HL-60 (cell line): ENCODE measurements at regions not wholly inside any gene's neighbourhood (a gene's known extent, or its start where the extent isn't known, plus 50 kb on each side); places are given as distances from the start of the nearest gene placed in this dataset.

Experiments used
- GABPA ChIP-seq: IDR thresholded peaks from 2 replicates; pipeline ENCODE4 v1.6.1; 2012; ENCODE audit warnings: low read depth
- POLR2AphosphoS5 ChIP-seq: IDR thresholded peaks from 2 replicates; pipeline ENCODE4 v1.6.1; 2012; ENCODE audit warnings: low read depth
- TF ChIP-seq, protein P1 (sequence below): IDR thresholded peaks from one replicate; pipeline ENCODE4 v1.5.1; 2011; ENCODE audit warnings: low read length, control low read depth, inconsistent platforms; ENCODE audit not compliant: insufficient read depth
- TF ChIP-seq, protein P2 (sequence below): IDR thresholded peaks from 2 replicates; pipeline ENCODE4 v1.6.1; 2012; ENCODE audit warnings: low read depth; ENCODE audit not compliant: insufficient replicate concordance

DNA sequence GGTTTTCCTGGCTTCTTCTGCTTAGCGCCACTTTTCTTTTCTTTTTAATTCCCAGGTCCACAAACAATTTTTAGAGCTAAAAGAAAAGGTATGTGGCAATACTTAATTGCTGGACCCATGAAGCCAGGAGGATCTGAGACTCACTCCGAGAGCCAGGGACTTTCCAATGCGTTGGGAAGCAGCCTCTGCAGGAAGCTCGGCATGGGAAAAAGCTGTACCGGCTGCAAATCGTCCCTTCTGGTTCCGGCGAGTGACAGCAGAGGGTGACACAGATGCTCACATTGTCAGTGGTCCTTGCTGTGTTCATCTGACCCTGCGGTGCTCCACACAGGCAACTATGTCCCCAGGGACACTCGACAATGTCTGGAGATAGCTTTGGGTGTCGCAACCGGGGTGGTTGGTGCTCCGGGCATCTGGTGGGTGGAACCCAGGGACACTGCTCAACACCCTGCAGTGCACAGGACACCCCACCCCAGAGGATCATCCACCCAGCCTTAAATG is 164.0 kb downstream of the PRKX start:
- TF ChIP-seq POLR2AphosphoS5 (no peak), GABPA (no peak)
- TF ChIP-seq, protein P1, sequence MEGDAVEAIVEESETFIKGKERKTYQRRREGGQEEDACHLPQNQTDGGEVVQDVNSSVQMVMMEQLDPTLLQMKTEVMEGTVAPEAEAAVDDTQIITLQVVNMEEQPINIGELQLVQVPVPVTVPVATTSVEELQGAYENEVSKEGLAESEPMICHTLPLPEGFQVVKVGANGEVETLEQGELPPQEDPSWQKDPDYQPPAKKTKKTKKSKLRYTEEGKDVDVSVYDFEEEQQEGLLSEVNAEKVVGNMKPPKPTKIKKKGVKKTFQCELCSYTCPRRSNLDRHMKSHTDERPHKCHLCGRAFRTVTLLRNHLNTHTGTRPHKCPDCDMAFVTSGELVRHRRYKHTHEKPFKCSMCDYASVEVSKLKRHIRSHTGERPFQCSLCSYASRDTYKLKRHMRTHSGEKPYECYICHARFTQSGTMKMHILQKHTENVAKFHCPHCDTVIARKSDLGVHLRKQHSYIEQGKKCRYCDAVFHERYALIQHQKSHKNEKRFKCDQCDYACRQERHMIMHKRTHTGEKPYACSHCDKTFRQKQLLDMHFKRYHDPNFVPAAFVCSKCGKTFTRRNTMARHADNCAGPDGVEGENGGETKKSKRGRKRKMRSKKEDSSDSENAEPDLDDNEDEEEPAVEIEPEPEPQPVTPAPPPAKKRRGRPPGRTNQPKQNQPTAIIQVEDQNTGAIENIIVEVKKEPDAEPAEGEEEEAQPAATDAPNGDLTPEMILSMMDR = no peak
- TF ChIP-seq, protein P2, sequence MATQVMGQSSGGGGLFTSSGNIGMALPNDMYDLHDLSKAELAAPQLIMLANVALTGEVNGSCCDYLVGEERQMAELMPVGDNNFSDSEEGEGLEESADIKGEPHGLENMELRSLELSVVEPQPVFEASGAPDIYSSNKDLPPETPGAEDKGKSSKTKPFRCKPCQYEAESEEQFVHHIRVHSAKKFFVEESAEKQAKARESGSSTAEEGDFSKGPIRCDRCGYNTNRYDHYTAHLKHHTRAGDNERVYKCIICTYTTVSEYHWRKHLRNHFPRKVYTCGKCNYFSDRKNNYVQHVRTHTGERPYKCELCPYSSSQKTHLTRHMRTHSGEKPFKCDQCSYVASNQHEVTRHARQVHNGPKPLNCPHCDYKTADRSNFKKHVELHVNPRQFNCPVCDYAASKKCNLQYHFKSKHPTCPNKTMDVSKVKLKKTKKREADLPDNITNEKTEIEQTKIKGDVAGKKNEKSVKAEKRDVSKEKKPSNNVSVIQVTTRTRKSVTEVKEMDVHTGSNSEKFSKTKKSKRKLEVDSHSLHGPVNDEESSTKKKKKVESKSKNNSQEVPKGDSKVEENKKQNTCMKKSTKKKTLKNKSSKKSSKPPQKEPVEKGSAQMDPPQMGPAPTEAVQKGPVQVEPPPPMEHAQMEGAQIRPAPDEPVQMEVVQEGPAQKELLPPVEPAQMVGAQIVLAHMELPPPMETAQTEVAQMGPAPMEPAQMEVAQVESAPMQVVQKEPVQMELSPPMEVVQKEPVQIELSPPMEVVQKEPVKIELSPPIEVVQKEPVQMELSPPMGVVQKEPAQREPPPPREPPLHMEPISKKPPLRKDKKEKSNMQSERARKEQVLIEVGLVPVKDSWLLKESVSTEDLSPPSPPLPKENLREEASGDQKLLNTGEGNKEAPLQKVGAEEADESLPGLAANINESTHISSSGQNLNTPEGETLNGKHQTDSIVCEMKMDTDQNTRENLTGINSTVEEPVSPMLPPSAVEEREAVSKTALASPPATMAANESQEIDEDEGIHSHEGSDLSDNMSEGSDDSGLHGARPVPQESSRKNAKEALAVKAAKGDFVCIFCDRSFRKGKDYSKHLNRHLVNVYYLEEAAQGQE = no peak
